Naive thymus-derived CD4-positive, alpha-beta T cell (primary cell): ENCODE measurements at regions not wholly inside any gene's neighbourhood (a gene's known extent, or its start where the extent isn't known, plus 50 kb on each side); places are given as distances from the start of the nearest gene placed in this dataset.

ENCODE experiments used
- ATAC-seq: fragments of 150-1000 bp; cut with Tn5 transposase; 2 replicates; pipeline ENCODE4 v1.10.0; 2021; ENCODE audit warnings: mild to moderate bottlenecking, moderate library complexity
- CTCF ChIA-PET: fragments of 350-600 bp; sonication (Branson Sonifier 250); formaldehyde crosslinking; loops from one replicate; lab custom pipeline; 2021; ENCODE audit warnings: antibody characterized with exemption; lab: Charles Lee
- POLR2A ChIA-PET: fragments of 350-600 bp; sonication (Branson Sonifier 250); formaldehyde crosslinking; loops from one replicate; lab custom pipeline; 2021; ENCODE audit warnings: antibody characterized with exemption, inconsistent platforms; lab: Charles Lee
- DNase-seq, 9 donors: peaks; one replicate each; pipeline versions ENCODE4 v3.0.0 to v3.0.0-alpha.2; 2020 to 2022; ENCODE audit warnings: mixed read lengths in 1 of 9
- H3K27ac ChIP-seq: one replicate; pipeline ENCODE4 v1.7.0; 2013; ENCODE audit warnings: mild to moderate bottlenecking, low read depth, low read length, moderate library complexity
- H3K27me3 ChIP-seq, 2 donors: one replicate each; pipeline ENCODE4 v1.7.0; 2013; ENCODE audit warnings: low read length in 2 of 2, mild to moderate bottlenecking in 2 of 2, moderate library complexity in 2 of 2; ENCODE audit not compliant: control insufficient read depth in 2 of 2, insufficient read depth in 2 of 2
- H3K36me3 ChIP-seq, 3 experiments: 1 replicate in 2 of 3; 2 replicates in 1 of 3; pipeline ENCODE4 v1.7.0; 2013; ENCODE audit warnings: low read length in 3 of 3, mild to moderate bottlenecking in 3 of 3, moderate library complexity in 1 of 3; ENCODE audit not compliant: insufficient read depth in 3 of 3, control insufficient read depth in 2 of 3
- H3K4me1 ChIP-seq, 2 donors: one replicate each; pipeline ENCODE4 v1.7.0; 2013; ENCODE audit warnings: low read length in 2 of 2, mild to moderate bottlenecking in 2 of 2, moderate library complexity in 1 of 2; ENCODE audit not compliant: control insufficient read depth in 2 of 2, insufficient read depth in 2 of 2
- H3K4me3 ChIP-seq: 2 replicates; pipeline ENCODE4 v1.7.0; 2013; ENCODE audit warnings: mild to moderate bottlenecking, low read length
- H3K9me3 ChIP-seq, 3 experiments: 1 replicate in 2 of 3; 2 replicates in 1 of 3; pipeline ENCODE4 v1.7.0; 2013; ENCODE audit warnings: low read length in 3 of 3; ENCODE audit not compliant: control insufficient read depth in 2 of 3
- H3K27ac Mint-ChIP-seq, 9 donors: one replicate each; pipeline ENCODE4 v1.8.0; 2020 to 2022; ENCODE audit warnings: mixed read lengths in 9 of 9, mild to moderate bottlenecking in 8 of 9, moderate library complexity in 5 of 9, inconsistent platforms in 2 of 9
- H3K27me3 Mint-ChIP-seq, 5 donors: one replicate each; pipeline ENCODE4 v1.8.0; 2021 to 2022; ENCODE audit warnings: mixed read lengths in 5 of 5, mild to moderate bottlenecking in 1 of 5
- H3K36me3 Mint-ChIP-seq, 5 donors: one replicate each; pipeline ENCODE4 v1.8.0; 2020 to 2022; ENCODE audit warnings: mixed read lengths in 5 of 5, mild to moderate bottlenecking in 3 of 5, inconsistent platforms in 1 of 5
- H3K4me1 Mint-ChIP-seq, 7 donors: one replicate each; pipeline ENCODE4 v1.8.0; 2020 to 2022; ENCODE audit warnings: mixed read lengths in 7 of 7, mild to moderate bottlenecking in 3 of 7, inconsistent platforms in 1 of 7
- H3K4me3 Mint-ChIP-seq, 10 donors: one replicate each; pipeline ENCODE4 v1.8.0; 2020 to 2022; ENCODE audit warnings: mild to moderate bottlenecking in 10 of 10, mixed read lengths in 10 of 10, moderate library complexity in 6 of 10, inconsistent platforms in 2 of 10
- H3K9me3 Mint-ChIP-seq, 11 donors: one replicate each; pipeline ENCODE4 v1.8.0; 2020 to 2022; ENCODE audit warnings: mixed read lengths in 11 of 11, mild to moderate bottlenecking in 4 of 11, inconsistent platforms in 1 of 11, moderate library complexity in 1 of 11
- intact Hi-C, 2 donors: fragments of 100-400 bp; cut with micrococcal nuclease; formaldehyde crosslinking; loops; one replicate each; pipeline ENCODE4 v1.15.1; 2023

DNA sequence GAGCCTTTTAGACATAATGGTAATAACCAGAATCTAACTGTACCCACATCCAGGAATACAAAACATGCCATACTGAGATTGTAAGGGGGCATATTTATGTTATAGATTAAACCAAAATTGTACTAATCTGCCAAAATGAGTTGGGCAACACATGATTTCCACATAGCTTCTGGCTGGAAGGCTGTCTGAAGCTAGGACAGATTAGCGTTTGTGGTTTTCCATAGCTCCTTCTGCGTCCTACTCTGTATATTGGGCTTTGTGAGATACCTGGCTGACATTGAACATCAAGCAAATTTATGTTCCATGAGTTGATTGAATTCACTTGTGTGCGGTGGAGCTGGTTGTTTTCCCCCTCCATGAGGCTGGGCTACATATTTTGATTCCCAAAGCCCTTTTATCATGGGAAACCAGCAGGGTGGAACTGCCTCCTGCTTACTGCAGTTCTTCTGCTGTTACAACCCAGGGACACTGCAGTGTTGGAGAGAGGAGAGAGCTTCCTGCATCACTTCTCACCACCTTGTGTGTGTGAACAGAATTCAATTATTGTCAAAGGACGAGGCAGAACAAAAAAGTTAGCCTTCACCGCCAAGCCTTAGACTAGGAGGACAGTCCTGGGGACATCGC is 114.9 kb downstream of the C11orf91 start:
- POLR2A ChIA-PET: no interaction called here
- H3K4me1 Mint-ChIP-seq: no peaks in the 10 kb centered on the region
- ATAC-seq: no peak
- Histone ChIP-seq H3K27ac (no peak overlapping the region), H3K36me3 (no peaks in the 10 kb centered on the region), H3K27me3 (no peaks in the 10 kb centered on the region), H3K9me3 (no peaks in the 10 kb centered on the region), H3K4me1 (no peaks in the 10 kb centered on the region), H3K4me3 (no peak overlapping the region)
- no peak for DNase-seq
- intact Hi-C loops: no loop called here
- H3K27ac Mint-ChIP-seq: no peak overlapping the region
- peaks cover 0 to 6% (median 0%) of the 10 kb centered on the region in 11 donors for H3K9me3 Mint-ChIP-seq
- no peak overlapping the region for H3K4me3 Mint-ChIP-seq
- peaks cover 0 to 28% (median 11%) of the 10 kb centered on the region in 5 donors for H3K27me3 Mint-ChIP-seq
- CTCF ChIA-PET: no interaction called here
- H3K36me3 Mint-ChIP-seq: no peaks in the 10 kb centered on the region

DNA sequence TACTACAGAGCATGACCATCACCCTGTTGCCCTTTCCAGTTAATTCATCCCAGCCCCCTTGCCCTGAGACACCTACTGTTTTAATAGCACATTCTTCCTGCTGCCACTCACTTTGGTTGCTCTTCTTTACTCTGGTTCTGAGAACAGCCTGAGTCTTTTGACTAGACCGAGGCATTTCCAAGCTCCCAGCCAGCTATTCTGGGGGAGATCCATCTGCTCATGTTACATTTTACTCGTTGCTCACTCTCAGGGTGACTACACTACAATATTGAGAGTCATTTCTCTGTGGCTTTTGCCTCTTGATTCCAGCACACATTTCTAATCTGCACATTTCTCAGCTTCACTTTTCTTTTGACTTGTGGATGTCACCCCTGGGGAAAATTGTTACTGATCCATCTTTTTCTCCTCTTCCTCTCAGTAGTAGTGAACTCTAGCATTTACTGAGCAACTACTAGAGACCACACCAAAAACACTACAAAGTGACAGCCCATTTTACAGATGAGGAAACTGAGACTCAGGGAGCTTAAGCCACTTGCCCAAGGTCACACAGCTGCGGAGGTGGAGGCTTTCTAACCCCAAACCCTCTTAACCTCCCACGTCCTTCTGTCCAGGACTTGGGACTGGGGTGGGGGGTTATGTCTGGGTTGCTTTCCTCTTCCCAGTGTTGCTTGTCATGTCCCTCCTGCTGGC is 117.8 kb downstream of the C11orf91 start:
- Mint-ChIP-seq H3K9me3 (peaks cover 0 to 3% (median 0%) of the 10 kb centered on the region in 11 donors), H3K4me3 (no peak overlapping the region), H3K4me1 (no peaks in the 10 kb centered on the region), H3K36me3 (no peaks in the 10 kb centered on the region), H3K27ac (no peak overlapping the region), H3K27me3 (peaks cover 0 to 30% (median 14%) of the 10 kb centered on the region in 5 donors)
- intact Hi-C loops: no loop called here
- Histone ChIP-seq H3K36me3 (no peaks in the 10 kb centered on the region), H3K9me3 (no peaks in the 10 kb centered on the region), H3K4me1 (no peaks in the 10 kb centered on the region), H3K4me3 (no peak overlapping the region), H3K27ac (no peak overlapping the region), H3K27me3 (no peaks in the 10 kb centered on the region)
- ATAC-seq (no peak), DNase-seq (no peak)
- ChIA-PET POLR2A (no interaction called here), CTCF (no interaction called here)

DNA sequence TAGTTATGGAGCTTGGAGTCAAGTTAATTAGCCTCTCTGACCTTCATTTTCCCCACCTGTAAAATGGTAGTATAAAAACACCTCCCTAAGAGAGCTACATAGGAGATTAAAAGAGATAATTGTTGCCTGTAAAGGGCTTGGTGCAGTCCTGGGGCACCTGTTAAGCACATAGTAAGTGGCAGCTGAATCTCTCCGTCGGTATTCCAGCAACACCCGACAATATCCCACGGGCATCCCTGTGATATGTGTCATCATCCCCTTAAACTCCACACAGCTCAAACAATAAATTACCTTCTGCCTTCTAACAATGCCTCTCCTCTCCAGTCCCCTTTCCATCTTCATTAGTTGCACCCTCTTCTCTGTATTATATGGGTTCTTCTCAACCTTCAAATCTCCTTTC is 121.5 kb downstream of the C11orf91 start:
- Mint-ChIP-seq H3K4me3 (no peak overlapping the region), H3K36me3 (no peaks in the 10 kb centered on the region), H3K4me1 (no peaks in the 10 kb centered on the region), H3K9me3 (no peaks in the 10 kb centered on the region), H3K27me3 (peaks cover 0 to 16% (median 6%) of the 10 kb centered on the region in 5 donors), H3K27ac (no peak overlapping the region)
- Histone ChIP-seq H3K36me3 (no peaks in the 10 kb centered on the region), H3K4me1 (no peaks in the 10 kb centered on the region), H3K9me3 (no peaks in the 10 kb centered on the region), H3K27ac (no peak overlapping the region), H3K27me3 (no peaks in the 10 kb centered on the region), H3K4me3 (no peak overlapping the region)
- intact Hi-C loops: no loop called here
- ChIA-PET CTCF (no interaction called here), POLR2A (no interaction called here)
- no peak for ATAC-seq
- DNase-seq: no peak

DNA sequence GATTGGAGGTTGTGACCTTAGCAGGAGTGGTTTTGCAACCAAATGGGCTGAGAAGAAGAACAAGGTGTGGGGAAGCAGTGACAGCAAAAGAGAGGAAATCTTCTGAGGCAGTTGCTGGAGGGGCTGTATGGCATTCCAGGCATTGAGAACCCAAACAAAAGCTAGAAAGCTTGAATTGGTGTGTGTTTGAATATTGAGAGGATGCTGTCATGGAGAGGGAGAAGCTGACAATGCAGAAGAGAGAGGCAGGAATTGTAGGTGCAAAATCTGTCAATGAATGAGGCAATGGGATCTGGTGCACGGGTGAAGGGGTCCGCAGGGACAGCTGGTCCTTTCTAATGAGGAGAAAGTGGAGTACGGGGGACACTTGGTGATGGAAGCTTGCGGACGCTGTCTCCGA is 123.4 kb downstream of the C11orf91 start:
- ChIA-PET POLR2A (no interaction called here), CTCF (no interaction called here)
- Histone ChIP-seq H3K4me1 (no peaks in the 10 kb centered on the region), H3K27ac (no peak overlapping the region), H3K4me3 (no peak overlapping the region), H3K27me3 (no peaks in the 10 kb centered on the region), H3K36me3 (no peaks in the 10 kb centered on the region), H3K9me3 (no peaks in the 10 kb centered on the region)
- DNase-seq (no peak), ATAC-seq (no peak)
- Mint-ChIP-seq H3K9me3 (peaks cover 0 to 8% (median 0%) of the 10 kb centered on the region in 11 donors), H3K27ac (no peak overlapping the region), H3K36me3 (no peaks in the 10 kb centered on the region), H3K4me3 (no peak overlapping the region), H3K27me3 (peaks cover 0 to 14% (median 6%) of the 10 kb centered on the region in 5 donors), H3K4me1 (no peaks in the 10 kb centered on the region)
- intact Hi-C loops: no loop called here

DNA sequence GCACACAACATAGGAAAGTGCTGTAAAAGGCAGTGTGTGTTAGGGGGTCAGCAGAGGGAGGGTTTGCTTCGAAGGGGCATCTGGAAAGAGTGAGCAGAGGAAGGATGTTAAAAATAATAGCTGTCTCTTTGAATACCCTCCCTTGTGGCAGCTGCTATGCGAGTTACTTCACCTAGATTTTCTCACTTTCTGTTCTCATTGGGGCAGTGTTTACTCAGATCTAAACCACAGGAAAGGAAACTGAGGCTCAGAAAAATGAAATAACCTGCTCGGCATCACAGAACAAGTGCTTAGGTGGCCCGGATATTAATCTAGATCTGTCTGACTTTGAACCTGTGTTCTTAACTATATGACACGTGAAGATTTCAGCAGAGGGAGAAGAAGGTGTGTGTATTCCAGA is 125.3 kb downstream of the C11orf91 start:
- H3K4me3 Mint-ChIP-seq: no peak overlapping the region
- intact Hi-C loops: no loop called here
- DNase-seq (no peak), ATAC-seq (no peak)
- no peaks in the 10 kb centered on the region for H3K9me3 ChIP-seq
- H3K4me3 ChIP-seq: no peak overlapping the region
- ChIA-PET CTCF (interaction anchor here (1.7 kb wide), 1 partner anchor 19 kb away, joined by 3 read pairs; no protein-coding TSS in a partner anchor), POLR2A (no interaction called here)
- peaks cover 0 to 11% (median 4%) of the 10 kb centered on the region in 11 donors for H3K9me3 Mint-ChIP-seq
- H3K36me3 ChIP-seq: no peaks in the 10 kb centered on the region
- H3K4me1 ChIP-seq: no peaks in the 10 kb centered on the region
- no peak overlapping the region for H3K27ac Mint-ChIP-seq
- no peaks in the 10 kb centered on the region for H3K4me1 Mint-ChIP-seq
- no peaks in the 10 kb centered on the region for H3K27me3 ChIP-seq
- H3K27ac ChIP-seq: no peak overlapping the region
- no peaks in the 10 kb centered on the region for H3K36me3 Mint-ChIP-seq
- peaks cover 0 to 13% (median 6%) of the 10 kb centered on the region in 5 donors for H3K27me3 Mint-ChIP-seq

DNA sequence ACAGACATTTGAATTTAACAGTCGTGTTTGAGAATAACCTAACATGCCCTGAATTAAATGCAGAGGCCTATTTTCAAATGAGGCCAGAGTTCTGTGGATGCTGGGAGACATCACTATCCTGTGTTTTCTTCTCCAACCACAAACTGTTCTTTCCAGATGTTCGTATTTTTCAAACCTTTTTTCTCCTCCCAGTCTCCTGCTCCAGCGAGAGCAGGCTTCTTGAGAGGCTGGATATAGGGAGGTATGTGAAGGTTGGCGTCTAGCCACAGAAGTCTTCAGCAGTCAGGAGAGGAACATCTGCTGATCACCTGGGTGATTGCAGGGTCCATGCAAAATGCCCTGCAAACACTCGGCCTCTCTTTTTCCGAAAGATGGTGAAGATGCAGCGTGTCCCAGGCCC is 126.3 kb downstream of the C11orf91 start:
- no peak for ATAC-seq
- H3K4me3 Mint-ChIP-seq: no peak overlapping the region
- H3K36me3 Mint-ChIP-seq: no peaks in the 10 kb centered on the region
- DNase-seq: no peak
- intact Hi-C loops: no loop called here
- POLR2A ChIA-PET: no interaction called here
- Histone ChIP-seq H3K4me1 (no peaks in the 10 kb centered on the region), H3K27me3 (no peaks in the 10 kb centered on the region), H3K9me3 (no peaks in the 10 kb centered on the region), H3K4me3 (no peak overlapping the region), H3K36me3 (no peaks in the 10 kb centered on the region), H3K27ac (no peak overlapping the region)
- CTCF ChIA-PET: no interaction called here
- no peaks in the 10 kb centered on the region for H3K4me1 Mint-ChIP-seq
- no peak overlapping the region for H3K27ac Mint-ChIP-seq
- H3K9me3 Mint-ChIP-seq: peaks cover 0 to 11% (median 4%) of the 10 kb centered on the region in 11 donors
- peaks cover 0 to 16% (median 6%) of the 10 kb centered on the region in 5 donors for H3K27me3 Mint-ChIP-seq

DNA sequence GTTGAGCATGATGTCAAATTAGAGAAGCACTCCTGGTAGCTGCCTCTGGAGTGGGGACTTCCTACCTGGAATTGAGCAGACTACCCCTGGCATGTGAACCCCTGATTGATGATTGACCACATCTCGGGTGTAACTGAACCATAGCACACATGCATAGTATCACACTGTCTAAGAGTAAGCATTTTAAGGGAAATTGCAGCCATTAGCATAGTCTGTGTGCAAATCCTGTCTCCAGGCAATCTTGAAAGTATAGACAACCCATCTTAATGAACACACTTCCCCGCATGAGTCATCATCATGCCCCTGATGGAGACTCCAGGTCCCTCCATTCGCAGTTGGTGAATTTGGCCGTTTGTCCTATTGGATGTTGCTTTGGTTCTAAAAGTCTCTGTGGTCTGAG is 131.3 kb downstream of the C11orf91 start:
- Mint-ChIP-seq H3K9me3 (peaks cover 0 to 11% (median 4%) of the 10 kb centered on the region in 11 donors), H3K27me3 (peaks cover 0 to 26% (median 13%) of the 10 kb centered on the region in 5 donors), H3K4me3 (no peak overlapping the region), H3K36me3 (no peaks in the 10 kb centered on the region), H3K4me1 (no peaks in the 10 kb centered on the region), H3K27ac (no peak overlapping the region)
- DNase-seq: no peak
- Histone ChIP-seq H3K27ac (no peak overlapping the region), H3K4me1 (no peaks in the 10 kb centered on the region), H3K36me3 (no peaks in the 10 kb centered on the region), H3K9me3 (no peaks in the 10 kb centered on the region), H3K27me3 (no peaks in the 10 kb centered on the region), H3K4me3 (no peak overlapping the region)
- CTCF ChIA-PET: interaction anchor here (0.6 kb wide), 1 partner anchor 1322 kb away, joined by 3 read pairs; no protein-coding TSS in a partner anchor
- no peak for ATAC-seq
- POLR2A ChIA-PET: no interaction called here
- intact Hi-C loops: no loop called here
